Cardiac fibroblast (primary cell): ENCODE measurements at regions not wholly inside any gene's neighbourhood (a gene's known extent, or its start where the extent isn't known, plus 50 kb on each side); places are given as distances from the start of the nearest gene placed in this dataset.

Experiments used
- DNase-seq, 2 donors: peaks; one replicate each; pipeline versions ENCODE4 v3.0.0 to v3.0.0-alpha.2; 2010; ENCODE audit warnings: low read depth in 2 of 2
- H3K4me3 ChIP-seq, 2 donors: replicated peaks in 1 of 2; 1 replicate in 1 of 2; 2 replicates in 1 of 2; pipeline ENCODE4 v1.5.1; 2011; ENCODE audit warnings: low read depth in 2 of 2, low read length in 2 of 2, mild to moderate bottlenecking in 2 of 2, moderate library complexity in 1 of 2
- TF ChIP-seq, protein P1 (sequence below): IDR thresholded peaks from one replicate; pipeline ENCODE4 v1.5.1; 2011; ENCODE audit warnings: low read depth, mild to moderate bottlenecking, low read length, inconsistent platforms

DNA sequence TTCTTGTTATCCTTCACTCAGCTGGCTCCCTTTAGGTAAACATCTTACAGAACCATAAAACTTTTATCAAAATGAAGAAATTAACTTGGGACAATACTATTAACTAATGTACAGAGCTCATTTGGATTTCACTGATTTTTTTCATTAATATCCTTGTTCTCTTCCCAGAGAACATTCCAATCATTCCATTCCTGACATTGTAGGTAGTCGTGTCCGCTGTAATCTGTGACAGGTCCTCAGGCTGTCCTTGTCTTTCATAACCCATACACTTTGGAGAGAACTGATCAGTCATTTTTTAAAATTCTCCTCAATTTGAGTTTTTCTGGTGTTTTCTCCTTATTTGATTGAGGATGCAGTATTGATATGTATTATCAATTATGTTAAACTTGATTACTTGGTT is 916.8 kb downstream of the GALC start:
- H3K4me3 ChIP-seq = no peak overlapping the region
- TF ChIP-seq, protein P1, sequence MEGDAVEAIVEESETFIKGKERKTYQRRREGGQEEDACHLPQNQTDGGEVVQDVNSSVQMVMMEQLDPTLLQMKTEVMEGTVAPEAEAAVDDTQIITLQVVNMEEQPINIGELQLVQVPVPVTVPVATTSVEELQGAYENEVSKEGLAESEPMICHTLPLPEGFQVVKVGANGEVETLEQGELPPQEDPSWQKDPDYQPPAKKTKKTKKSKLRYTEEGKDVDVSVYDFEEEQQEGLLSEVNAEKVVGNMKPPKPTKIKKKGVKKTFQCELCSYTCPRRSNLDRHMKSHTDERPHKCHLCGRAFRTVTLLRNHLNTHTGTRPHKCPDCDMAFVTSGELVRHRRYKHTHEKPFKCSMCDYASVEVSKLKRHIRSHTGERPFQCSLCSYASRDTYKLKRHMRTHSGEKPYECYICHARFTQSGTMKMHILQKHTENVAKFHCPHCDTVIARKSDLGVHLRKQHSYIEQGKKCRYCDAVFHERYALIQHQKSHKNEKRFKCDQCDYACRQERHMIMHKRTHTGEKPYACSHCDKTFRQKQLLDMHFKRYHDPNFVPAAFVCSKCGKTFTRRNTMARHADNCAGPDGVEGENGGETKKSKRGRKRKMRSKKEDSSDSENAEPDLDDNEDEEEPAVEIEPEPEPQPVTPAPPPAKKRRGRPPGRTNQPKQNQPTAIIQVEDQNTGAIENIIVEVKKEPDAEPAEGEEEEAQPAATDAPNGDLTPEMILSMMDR = no peak
- DNase-seq = no peak

DNA sequence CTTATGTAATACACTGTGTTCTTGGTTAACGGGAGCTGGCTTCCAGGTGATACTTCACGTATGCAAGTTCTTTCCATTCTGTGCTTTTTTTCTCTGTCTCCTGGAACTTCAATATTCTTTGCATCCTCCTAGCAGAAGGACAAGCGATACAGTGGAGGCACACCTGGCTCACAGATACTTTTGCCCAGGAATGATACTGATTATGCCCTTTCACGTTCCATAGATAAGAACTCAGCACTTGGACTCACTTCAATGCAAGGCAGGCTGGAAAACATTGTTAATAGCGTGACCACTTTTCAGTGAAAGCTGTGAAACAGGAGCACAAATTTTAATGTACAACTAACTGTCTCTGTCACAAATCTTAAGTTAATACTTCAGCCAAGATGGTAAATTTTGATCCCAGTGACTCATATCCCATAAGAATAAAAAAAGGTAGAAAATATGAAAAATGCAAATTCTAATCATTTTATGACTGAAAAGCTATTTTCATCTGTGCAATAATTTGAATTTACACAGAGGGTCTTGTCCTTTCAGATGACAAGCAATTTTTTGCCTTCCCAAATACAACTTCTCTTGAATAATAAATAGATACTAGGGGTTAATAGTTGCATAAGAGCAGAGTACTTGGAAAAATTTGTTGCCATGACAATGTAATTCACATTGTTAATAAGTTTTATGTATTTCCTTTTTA is 919.0 kb downstream of the GALC start:
- DNase-seq = no peak
- TF ChIP-seq, protein P1 = no peak
- H3K4me3 ChIP-seq = no peak overlapping the region

DNA sequence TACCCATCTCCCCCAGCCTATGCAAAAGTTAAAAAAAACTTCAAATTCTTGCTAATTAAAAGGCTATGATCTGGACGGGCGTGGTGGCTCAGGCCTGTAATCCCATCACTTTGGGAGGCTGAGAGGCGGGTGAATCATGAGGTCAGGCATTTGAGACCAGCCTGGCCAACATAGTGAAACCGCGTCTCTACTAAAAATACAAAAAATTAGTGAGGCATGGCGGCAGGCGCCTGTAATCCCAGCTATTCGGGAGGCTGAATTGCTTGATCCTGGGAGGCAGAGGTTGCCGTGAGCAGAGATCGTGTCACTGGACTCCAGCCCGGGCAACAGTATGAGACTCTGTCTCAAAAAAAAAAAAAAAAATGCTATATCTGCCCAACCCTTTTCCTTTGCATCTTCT is 925.4 kb downstream of the GALC start:
- H3K4me3 ChIP-seq = no peak overlapping the region
- DNase-seq = no peak

DNA sequence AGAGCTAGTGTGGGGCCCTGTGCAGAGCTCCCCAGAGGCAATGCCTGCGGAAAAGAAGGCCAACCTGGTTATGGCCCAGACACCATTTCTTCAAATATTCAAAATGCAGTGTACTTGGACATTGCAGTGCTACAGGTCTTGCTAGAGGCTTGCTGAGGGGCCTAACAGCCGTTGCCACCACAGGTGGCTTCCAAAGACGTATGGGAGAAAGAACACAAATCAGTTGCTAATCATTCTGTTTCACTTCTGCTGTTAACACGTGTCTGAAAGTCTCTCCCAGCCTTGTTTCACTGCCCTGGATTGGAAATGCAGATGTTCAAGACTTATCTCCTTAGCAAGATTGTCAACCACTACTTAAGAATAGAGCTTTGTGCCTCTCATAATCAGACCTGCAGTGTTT is 925.9 kb downstream of the GALC start:
- no peak overlapping the region for H3K4me3 ChIP-seq
- TF ChIP-seq, protein P1 = no peak
- DNase-seq = no peak

More for the DNA sequence above, 925.4 kb downstream of the GALC start:
- TF ChIP-seq, protein P1 = no peak

DNA sequence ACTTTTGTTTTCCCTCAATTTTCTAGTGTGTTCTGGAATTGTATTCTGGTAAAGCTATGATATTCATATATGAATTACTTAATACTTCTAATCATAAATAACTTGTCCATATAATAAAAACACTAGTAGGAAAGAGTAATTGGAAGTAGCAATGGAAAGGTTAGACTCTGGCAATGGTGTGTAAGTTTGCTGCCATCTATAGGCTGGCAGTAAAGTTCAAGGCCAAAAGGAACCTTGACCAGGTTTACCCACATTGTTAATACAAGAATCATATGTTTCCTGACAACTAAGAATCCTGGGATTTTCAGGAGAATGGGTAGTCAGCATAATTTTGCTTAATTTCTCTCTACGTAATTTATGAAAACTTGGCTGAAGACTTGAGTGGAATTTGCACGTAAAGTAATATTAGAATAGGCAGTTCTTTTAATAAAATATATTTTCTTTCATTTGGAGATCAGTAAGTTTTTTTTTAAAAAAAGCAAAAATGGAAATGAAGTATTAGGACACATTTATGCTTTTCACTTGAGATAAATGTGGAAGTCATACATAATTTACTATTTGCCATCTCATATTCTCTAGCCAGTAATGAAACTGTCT is 926.7 kb downstream of the GALC start:
- TF ChIP-seq, protein P1 = no peak
- H3K4me3 ChIP-seq = no peak overlapping the region

DNA sequence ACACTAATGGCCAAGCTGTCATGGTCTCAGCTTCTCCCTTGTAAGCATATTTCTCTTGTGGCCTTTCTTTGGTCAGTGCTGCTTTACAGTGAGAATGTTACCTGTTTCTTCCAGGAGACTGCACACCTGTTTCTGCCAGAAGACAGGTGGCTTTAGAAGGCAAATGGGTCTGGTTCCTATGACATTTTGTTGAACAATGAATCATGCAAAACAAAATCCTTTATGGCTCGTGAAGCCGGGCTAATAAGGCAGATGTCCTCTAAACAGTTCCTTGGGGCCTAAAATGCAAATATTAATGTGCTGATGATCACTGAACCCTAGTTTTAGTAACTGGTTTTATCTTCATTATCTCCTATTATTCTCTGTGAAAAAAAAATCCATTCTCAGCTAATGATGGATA is 927.6 kb downstream of the GALC start:
- H3K4me3 ChIP-seq = no peak overlapping the region
- no peak for DNase-seq
- TF ChIP-seq, protein P1 = no peak

More for the DNA sequence above, 926.7 kb downstream of the GALC start:
- peak in 1 of 2 donors; percentile 1 for DNase-seq
